Suprapubic skin (tissue), 4 donors: ENCODE measurements at regions not wholly inside any gene's neighbourhood (a gene's known extent, or its start where the extent isn't known, plus 50 kb on each side); places are given as distances from the start of the nearest gene placed in this dataset.

Source experiments
- DNase-seq, 2 donors: peaks; one replicate each; pipeline ENCODE4 v3.0.0-alpha.2; 2019; ENCODE audit warnings: low spot score in 2 of 2
- H3K27ac ChIP-seq: fragments of 200-600 bp; sonication (generic); one replicate; pipeline ENCODE4 v1.5.1; 2019
- H3K27me3 ChIP-seq: fragments of 200-600 bp; sonication (generic); one replicate; pipeline ENCODE4 v1.5.1; 2019
- H3K36me3 ChIP-seq: fragments of 200-600 bp; sonication (generic); one replicate; pipeline ENCODE4 v1.5.1; 2019
- H3K4me1 ChIP-seq: fragments of 200-600 bp; sonication (generic); one replicate; pipeline ENCODE4 v1.5.1; 2019
- H3K4me3 ChIP-seq: fragments of 200-600 bp; sonication (generic); one replicate; pipeline ENCODE4 v1.5.1; 2019; ENCODE audit warnings: mild to moderate bottlenecking
- H3K9me3 ChIP-seq: fragments of 200-600 bp; sonication (generic); one replicate; pipeline ENCODE4 v1.5.1; 2019
- CTCF ChIP-seq, 2 donors: fragments of 200-600 bp in 1 of 2; fragments of 450-650 bp in 1 of 2; sonication (generic) in 1 of 2; IDR thresholded peaks; one replicate each; pipeline ENCODE4 v1.5.1; 2016 to 2019; ENCODE audit warnings: antibody characterized with exemption in 2 of 2, mild to moderate bottlenecking in 1 of 2, moderate library complexity in 1 of 2
- EP300 ChIP-seq: sonication (generic); formaldehyde crosslinking; IDR thresholded peaks from one replicate; pipeline ENCODE4 v1.6.1; 2017; ENCODE audit warnings: antibody characterized with exemption
- POLR2A ChIP-seq, 2 donors: fragments of 450-650 bp; IDR thresholded peaks; one replicate each; pipeline ENCODE4 v1.6.1; 2017; ENCODE audit warnings: antibody characterized with exemption in 2 of 2, mild to moderate bottlenecking in 2 of 2, moderate library complexity in 2 of 2
- POLR2AphosphoS5 ChIP-seq, 3 donors: sonication (generic); formaldehyde crosslinking; IDR thresholded peaks; one replicate each; pipeline ENCODE4 v1.6.1; 2017; ENCODE audit warnings: antibody characterized with exemption in 3 of 3
- WGBS: methylation state at CpG from one replicate; pipeline ENCODE4 v1.1.5; 2018; 5-methylcytosine and 5-hydroxymethylcytosine counted together

- no peak overlapping the region for H3K27ac ChIP-seq
- no peaks in the 10 kb centered on the region for H3K9me3 ChIP-seq
- no peak overlapping the region for H3K4me3 ChIP-seq
- H3K36me3 ChIP-seq: no peaks in the 10 kb centered on the region
- 72% methylated on average over 4 of the region's 4 CpGs for WGBS
- no peak for TF ChIP-seq POLR2AphosphoS5 (IDR thresholded peaks at IDR 0.05)
- TF ChIP-seq EP300: no peak
- no peak for TF ChIP-seq CTCF (IDR thresholded peaks at IDR 0.05)
- TF ChIP-seq POLR2A (IDR thresholded peaks at IDR 0.05): no peak
- H3K4me1 ChIP-seq: no peaks in the 10 kb centered on the region
- DNase-seq: no peak
- H3K27me3 ChIP-seq: no peaks in the 10 kb centered on the region
These were observed 1376.1 kb upstream of the TENM4 start for GRCh38 chr11:80816966-80817365.

- WGBS: 73% methylated on average over 1 of the region's 1 CpG
These were observed 1375.6 kb upstream of the TENM4 start for GRCh38 chr11:80816454-80816847.

GRCh38 chr11:80815752-80816453 is 1375.1 kb upstream of the TENM4 start:
- TF ChIP-seq CTCF (IDR thresholded peaks at IDR 0.05) (no peak), POLR2A (IDR thresholded peaks at IDR 0.05) (no peak), EP300 (no peak), POLR2AphosphoS5 (IDR thresholded peaks at IDR 0.05) (no peak)
- no peaks in the 10 kb centered on the region for H3K4me1 ChIP-seq
- no peaks in the 10 kb centered on the region for H3K9me3 ChIP-seq
- 36% methylated on average over 3 of the region's 3 CpGs for WGBS
- H3K4me3 ChIP-seq: no peak overlapping the region
- H3K27ac ChIP-seq: no peak overlapping the region
- H3K36me3 ChIP-seq: no peaks in the 10 kb centered on the region
- no peak for DNase-seq
- no peaks in the 10 kb centered on the region for H3K27me3 ChIP-seq

More at GRCh38 chr11:80816454-80816847, 1375.6 kb upstream of the TENM4 start:
- Histone ChIP-seq H3K27ac (no peak overlapping the region), H3K4me3 (no peak overlapping the region), H3K27me3 (no peaks in the 10 kb centered on the region), H3K9me3 (no peaks in the 10 kb centered on the region), H3K36me3 (no peaks in the 10 kb centered on the region), H3K4me1 (no peaks in the 10 kb centered on the region)
- DNase-seq: no peak
- no peak for TF ChIP-seq POLR2AphosphoS5 (IDR thresholded peaks at IDR 0.05)
- no peak for TF ChIP-seq CTCF (IDR thresholded peaks at IDR 0.05)

- Histone ChIP-seq H3K27me3 (no peaks in the 10 kb centered on the region), H3K4me3 (no peak overlapping the region), H3K4me1 (no peaks in the 10 kb centered on the region), H3K9me3 (no peaks in the 10 kb centered on the region), H3K36me3 (no peaks in the 10 kb centered on the region), H3K27ac (no peak overlapping the region)
- TF ChIP-seq POLR2A (IDR thresholded peaks at IDR 0.05) (no peak), CTCF (IDR thresholded peaks at IDR 0.05) (no peak), EP300 (no peak), POLR2AphosphoS5 (IDR thresholded peaks at IDR 0.05) (no peak)
- no peak for DNase-seq
- 56% methylated on average over 1 of the region's 1 CpG for WGBS
These were observed 1374.0 kb upstream of the TENM4 start for GRCh38 chr11:80814813-80815212.

GRCh38 chr11:80810695-80811094 is 1369.9 kb upstream of the TENM4 start:
- DNase-seq: no peak
- Histone ChIP-seq H3K4me3 (no peak overlapping the region), H3K4me1 (no peaks in the 10 kb centered on the region), H3K27ac (no peak overlapping the region), H3K27me3 (no peaks in the 10 kb centered on the region), H3K36me3 (no peaks in the 10 kb centered on the region), H3K9me3 (no peaks in the 10 kb centered on the region)
- WGBS: 65% methylated on average over 4 of the region's 4 CpGs
- TF ChIP-seq POLR2AphosphoS5 (IDR thresholded peaks at IDR 0.05): no peak
- TF ChIP-seq CTCF (IDR thresholded peaks at IDR 0.05): no peak
- TF ChIP-seq EP300: no peak
- no peak for TF ChIP-seq POLR2A (IDR thresholded peaks at IDR 0.05)
